ENCODE measurements at regions not wholly inside any gene's neighbourhood (a gene's known extent, or its start where the extent isn't known, plus 50 kb on each side); places are given as distances from the start of the nearest gene placed in this dataset.

GRCh38 chr4:127211650-127212560 is 420.9 kb upstream of the INTU start (continued):
- TF ChIP-seq SIN3A (IDR thresholded peaks at IDR 0.05; ENCODE audit: low read depth, low read length): no peak
- TF ChIP-seq EP300 (IDR thresholded peaks at IDR 0.05; ENCODE audit: borderline replicate concordance in 1 of 2, control insufficient read depth in 1 of 2, low read depth in 2 of 2, low read length in 2 of 2): no peak

- Histone ChIP-seq H3K27ac (ENCODE audit: control insufficient read depth, insufficient read depth) (no peak overlapping the region), H3K4me2 (ENCODE audit: control insufficient read depth, insufficient read depth) (no peak overlapping the region), H4K20me1 (ENCODE audit: control insufficient read depth, insufficient read depth) (no peaks in the 10 kb centered on the region), H3K9me3 (replicated peaks; ENCODE audit: control insufficient read depth, insufficient read depth, low read length) (no peaks in the 10 kb centered on the region), H3K4me1 (ENCODE audit: control insufficient read depth, insufficient read depth, low read length) (no peaks in the 10 kb centered on the region), H3K9ac (ENCODE audit: control insufficient read depth, insufficient read depth, low read length) (no peak overlapping the region), H3K27me3 (replicated peaks in 1 of 2; ENCODE audit: control insufficient read depth in 2 of 2, insufficient read depth in 2 of 2, low read length in 1 of 2) (no peaks in the 10 kb centered on the region), H3K79me2 (ENCODE audit: control insufficient read depth, insufficient read depth, low read length) (no peaks in the 10 kb centered on the region), H3K4me3 (no peak overlapping the region), H2AFZ (ENCODE audit: control insufficient read depth, low read depth, low read length) (no peak overlapping the region), H3K36me3 (ENCODE audit: control insufficient read depth in 2 of 2, insufficient read depth in 2 of 2, low read length in 1 of 2) (no peaks in the 10 kb centered on the region)
- SMC1A ChIA-PET (ENCODE audit: uncharacterized antibody, unreplicated experiment): interaction anchor here (1.0 kb wide), 1 partner anchor 42 kb away, joined by 3 read pairs; no protein-coding TSS in a partner anchor
- RAD21 ChIA-PET (ENCODE audit: unreplicated experiment): no interaction called here
- POLR2A ChIA-PET: no interaction called here
- FAIRE-seq (no peak), ATAC-seq (no peak), DNase-seq (ENCODE audit: low read depth, low spot score) (no peak)
- in situ Hi-C loops (cut with MboI): no loop called here
- intact Hi-C loops (cut with micrococcal nuclease; ENCODE audit: unreplicated experiment): no loop called here
- TF ChIP-seq TAF1 (IDR thresholded peaks at IDR 0.05; ENCODE audit: borderline replicate concordance, low read depth, low read length) (no peak), CHD4 (IDR thresholded peaks at IDR 0.05) (no peak), CBX5 (IDR thresholded peaks at IDR 0.05; ENCODE audit: low read depth) (no peak), ZZZ3 (IDR thresholded peaks at IDR 0.05; ENCODE audit: control insufficient read depth, insufficient read length, low read depth) (no peak), PAX5 (IDR thresholded peaks at IDR 0.05; ENCODE audit: borderline replicate concordance, low read depth, low read length) (no peak), KLF5 (IDR thresholded peaks at IDR 0.05; ENCODE audit: partially characterized antibody) (no peak)
- TF ChIP-seq, protein P1, sequence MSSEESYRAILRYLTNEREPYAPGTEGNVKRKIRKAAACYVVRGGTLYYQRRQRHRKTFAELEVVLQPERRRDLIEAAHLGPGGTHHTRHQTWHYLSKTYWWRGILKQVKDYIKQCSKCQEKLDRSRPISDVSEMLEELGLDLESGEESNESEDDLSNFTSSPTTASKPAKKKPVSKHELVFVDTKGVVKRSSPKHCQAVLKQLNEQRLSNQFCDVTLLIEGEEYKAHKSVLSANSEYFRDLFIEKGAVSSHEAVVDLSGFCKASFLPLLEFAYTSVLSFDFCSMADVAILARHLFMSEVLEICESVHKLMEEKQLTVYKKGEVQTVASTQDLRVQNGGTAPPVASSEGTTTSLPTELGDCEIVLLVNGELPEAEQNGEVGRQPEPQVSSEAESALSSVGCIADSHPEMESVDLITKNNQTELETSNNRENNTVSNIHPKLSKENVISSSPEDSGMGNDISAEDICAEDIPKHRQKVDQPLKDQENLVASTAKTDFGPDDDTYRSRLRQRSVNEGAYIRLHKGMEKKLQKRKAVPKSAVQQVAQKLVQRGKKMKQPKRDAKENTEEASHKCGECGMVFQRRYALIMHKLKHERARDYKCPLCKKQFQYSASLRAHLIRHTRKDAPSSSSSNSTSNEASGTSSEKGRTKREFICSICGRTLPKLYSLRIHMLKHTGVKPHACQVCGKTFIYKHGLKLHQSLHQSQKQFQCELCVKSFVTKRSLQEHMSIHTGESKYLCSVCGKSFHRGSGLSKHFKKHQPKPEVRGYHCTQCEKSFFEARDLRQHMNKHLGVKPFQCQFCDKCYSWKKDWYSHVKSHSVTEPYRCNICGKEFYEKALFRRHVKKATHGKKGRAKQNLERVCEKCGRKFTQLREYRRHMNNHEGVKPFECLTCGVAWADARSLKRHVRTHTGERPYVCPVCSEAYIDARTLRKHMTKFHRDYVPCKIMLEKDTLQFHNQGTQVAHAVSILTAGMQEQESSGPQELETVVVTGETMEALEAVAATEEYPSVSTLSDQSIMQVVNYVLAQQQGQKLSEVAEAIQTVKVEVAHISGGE (CRISPR knock-in tag; IDR thresholded peaks at IDR 0.05): no peak
- TF ChIP-seq, protein P2, sequence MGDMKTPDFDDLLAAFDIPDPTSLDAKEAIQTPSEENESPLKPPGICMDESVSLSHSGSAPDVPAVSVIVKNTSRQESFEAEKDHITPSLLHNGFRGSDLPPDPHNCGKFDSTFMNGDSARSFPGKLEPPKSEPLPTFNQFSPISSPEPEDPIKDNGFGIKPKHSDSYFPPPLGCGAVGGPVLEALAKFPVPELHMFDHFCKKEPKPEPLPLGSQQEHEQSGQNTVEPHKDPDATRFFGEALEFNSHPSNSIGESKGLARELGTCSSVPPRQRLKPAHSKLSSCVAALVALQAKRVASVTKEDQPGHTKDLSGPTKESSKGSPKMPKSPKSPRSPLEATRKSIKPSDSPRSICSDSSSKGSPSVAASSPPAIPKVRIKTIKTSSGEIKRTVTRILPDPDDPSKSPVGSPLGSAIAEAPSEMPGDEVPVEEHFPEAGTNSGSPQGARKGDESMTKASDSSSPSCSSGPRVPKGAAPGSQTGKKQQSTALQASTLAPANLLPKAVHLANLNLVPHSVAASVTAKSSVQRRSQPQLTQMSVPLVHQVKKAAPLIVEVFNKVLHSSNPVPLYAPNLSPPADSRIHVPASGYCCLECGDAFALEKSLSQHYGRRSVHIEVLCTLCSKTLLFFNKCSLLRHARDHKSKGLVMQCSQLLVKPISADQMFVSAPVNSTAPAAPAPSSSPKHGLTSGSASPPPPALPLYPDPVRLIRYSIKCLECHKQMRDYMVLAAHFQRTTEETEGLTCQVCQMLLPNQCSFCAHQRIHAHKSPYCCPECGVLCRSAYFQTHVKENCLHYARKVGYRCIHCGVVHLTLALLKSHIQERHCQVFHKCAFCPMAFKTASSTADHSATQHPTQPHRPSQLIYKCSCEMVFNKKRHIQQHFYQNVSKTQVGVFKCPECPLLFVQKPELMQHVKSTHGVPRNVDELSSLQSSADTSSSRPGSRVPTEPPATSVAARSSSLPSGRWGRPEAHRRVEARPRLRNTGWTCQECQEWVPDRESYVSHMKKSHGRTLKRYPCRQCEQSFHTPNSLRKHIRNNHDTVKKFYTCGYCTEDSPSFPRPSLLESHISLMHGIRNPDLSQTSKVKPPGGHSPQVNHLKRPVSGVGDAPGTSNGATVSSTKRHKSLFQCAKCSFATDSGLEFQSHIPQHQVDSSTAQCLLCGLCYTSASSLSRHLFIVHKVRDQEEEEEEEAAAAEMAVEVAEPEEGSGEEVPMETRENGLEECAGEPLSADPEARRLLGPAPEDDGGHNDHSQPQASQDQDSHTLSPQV (IDR thresholded peaks at IDR 0.05): no peak
- BruUV-seq (replicated peaks): no TSS peak
- WGBS (ENCODE audit: insufficient coverage, insufficient replicate concordance, low lambda C conversion rate, missing lambda C conversion rate): 15% methylated on average over 4 of the region's 4 CpGs
- CTCF ChIA-PET: interaction anchor here (1.4 kb wide), 1 partner anchor 10 kb away, joined by 4 read pairs; no protein-coding TSS in a partner anchor
These were observed 420.1 kb upstream of the INTU start for GRCh38 chr4:127212701-127213100.
